ENCODE measurements at regions not wholly inside any gene's neighbourhood (a gene's known extent, or its start where the extent isn't known, plus 50 kb on each side); places are given as distances from the start of the nearest gene placed in this dataset.

- no peak for DNase-seq
These were observed 483.6 kb downstream of the TAFA4 start for GRCh38 chr3:68448510-68449383.

DNA sequence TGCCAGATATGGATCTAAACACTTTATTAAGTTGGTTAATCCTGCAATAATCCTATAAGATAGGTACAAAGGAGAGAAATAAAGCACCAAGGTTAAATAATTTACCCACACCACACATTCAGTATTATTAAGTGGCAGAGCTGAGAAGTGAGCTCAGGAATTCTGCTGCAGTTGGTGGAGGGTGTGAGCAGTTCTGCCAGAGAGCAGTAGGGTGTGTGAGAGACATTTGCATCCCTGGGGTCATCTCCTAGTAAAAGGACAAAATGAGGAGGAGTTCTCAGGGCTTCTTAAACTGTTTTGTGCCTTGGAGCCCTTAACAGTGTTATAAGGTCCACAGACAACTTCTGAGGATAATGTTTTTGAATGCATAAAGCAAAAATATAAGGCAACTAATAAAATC lies 484.5 kb downstream of the TAFA4 start:
- DNase-seq: no peak

GRCh38 chr3:68441054-68441453 lies 491.3 kb downstream of the TAFA4 start:
- no peak for DNase-seq

DNA sequence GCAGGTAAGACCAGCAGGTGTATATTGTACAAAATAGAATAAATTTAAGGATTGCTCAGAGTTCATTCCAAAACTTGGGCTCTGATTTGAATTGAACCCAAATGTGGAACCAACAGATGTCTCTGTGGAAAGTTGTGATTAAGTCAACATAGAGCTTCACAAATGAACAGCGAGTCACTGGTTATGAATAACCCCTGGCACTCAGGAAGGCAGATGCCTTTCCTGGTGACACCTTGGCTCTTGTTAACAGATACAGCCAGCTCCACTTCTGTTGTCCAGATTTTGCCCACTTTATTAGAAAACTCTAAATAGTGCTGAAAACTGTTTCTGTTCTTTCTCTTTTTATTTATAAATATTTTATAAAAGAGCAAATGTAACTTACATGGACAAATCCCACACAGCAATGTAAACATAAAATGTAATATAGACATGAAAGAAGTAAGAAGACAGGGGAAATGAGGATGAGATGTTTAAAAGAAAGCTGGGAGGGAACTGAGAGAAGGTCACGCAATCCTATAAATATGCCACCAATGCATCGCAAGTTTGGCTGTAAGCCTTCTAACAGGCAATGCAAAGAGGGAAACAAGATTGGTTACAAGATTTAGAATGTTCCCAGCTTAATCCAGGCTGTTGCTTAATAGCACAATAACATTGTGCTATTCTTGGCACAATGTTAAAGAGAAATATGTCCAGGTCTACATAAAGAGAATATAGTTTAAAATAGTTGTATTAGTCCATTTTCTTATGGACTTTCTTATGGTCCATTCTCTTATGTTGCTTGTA lies 495.5 kb downstream of the TAFA4 start:
- no peak for DNase-seq

DNA sequence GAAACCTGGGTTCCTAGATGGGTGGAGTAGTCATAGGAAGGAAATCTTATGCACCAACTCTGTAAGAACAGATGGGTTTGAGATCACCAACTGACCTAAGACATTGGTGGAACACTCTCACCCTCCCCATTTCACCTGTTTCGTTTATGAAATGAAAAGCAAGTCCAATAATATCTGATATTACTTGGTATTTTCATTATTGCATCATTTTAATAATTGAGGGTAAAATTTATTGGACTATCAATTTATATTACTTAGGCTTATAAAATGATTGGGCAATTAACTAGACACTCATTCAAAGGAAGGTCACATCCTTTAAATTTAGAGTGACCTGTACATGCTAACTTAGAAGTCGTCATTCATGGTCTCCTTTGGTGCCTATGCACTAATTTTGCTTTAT lies 503.9 kb downstream of the TAFA4 start:
- no peak for DNase-seq

- no peak for DNase-seq
These were observed 507.4 kb downstream of the TAFA4 start for GRCh38 chr3:68424796-68425460.

DNA sequence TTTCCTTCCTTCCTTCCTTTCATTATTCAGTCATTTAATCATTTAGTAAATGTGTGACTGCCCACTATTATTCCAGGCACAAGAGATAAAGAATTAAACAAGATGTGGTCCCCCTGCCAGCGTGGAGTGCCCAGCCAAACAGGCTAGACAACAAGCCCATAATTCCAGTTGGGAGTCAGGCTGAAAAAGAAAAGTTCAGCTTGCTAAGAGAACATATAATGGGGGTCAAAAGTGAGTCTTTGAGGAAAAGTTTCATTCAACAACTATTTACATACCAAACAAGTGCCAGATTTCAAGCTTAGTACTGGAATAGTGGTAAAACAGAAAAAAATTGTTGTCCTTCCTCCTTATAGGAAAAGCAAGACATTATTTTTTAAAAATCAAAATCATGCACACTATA lies 523.7 kb downstream of the TAFA4 start:
- DNase-seq: no peak

DNA sequence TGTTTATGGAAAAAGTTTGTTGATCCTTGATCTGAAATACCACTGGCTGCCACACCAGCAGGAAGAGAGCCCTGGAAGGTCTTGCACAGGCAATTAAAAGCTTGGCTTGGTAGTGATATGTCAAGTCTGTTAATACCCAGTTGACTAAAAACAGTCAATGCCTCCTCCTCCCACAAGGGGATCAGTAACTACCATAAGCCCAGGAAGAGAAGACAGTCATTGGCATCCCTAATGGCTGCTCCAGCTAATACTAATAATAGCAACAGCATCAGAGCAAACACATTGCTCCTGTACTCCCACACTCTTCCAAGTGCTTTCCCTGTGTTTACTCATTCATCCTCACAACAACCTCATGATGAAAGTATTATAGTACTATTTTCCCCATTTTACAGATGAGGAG lies 528.6 kb downstream of the TAFA4 start:
- no peak for DNase-seq

- no peak for DNase-seq
These were observed 530.0 kb downstream of the TAFA4 start for GRCh38 chr3:68402235-68402918.

DNA sequence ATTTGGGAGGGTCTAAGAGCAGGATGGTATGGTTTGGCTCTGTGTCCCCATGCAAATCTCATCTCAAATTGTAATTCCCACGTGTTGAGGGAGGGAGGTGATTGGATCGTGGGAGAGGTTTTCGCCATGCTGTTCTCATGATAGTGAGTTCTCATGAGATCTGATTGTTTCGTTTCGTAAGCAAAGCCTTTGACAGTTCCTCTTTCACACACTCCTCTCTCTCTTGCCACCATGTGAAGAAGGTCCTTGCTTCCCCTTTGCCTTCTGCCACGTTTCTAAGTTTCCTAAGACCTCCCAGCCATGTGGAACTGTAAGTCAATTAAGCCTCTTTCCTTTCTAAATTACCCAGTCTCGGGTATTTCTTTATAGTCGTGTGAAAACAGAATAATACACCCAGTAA lies 553.7 kb downstream of the TAFA4 start:
- DNase-seq: no peak

DNA sequence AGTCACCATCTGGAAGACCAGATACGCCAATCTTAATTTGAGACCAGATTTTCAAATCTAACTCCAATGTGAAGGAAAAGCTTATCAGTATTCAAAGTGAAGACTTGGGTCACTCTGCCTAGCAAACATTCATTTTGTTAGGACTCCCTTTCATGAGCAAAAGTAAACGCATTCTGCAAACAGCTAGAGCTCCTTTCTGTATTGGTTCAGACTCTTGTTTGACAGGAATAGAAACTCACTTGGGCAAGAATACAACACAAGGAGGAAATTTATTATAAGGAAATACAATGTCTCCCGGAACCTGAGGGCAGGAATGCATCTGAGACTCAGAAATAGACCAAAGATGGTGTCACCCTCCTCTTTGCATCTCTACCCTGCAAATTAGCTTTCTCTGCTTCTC lies 558.6 kb downstream of the TAFA4 start:
- DNase-seq: no peak

DNA sequence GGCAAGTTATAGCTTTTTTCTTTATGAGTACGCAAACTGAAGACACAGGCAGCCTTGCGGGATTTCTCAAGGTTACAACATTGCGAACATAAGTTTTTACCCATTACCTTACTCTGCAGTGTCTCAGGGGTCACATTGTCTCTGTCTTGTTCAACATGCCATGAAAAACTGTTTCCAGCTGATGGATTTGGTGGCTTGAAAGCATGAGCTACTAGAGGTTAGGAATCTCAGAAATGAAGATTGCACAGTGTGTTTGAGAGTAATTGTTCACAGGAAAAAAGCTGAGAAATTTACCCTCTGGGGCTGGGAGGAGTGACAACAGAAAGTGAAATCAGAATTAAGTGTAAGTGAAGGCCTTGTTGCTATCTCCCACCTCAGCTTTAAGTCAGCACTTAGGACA lies 568.6 kb downstream of the TAFA4 start:
- no peak for DNase-seq

DNA sequence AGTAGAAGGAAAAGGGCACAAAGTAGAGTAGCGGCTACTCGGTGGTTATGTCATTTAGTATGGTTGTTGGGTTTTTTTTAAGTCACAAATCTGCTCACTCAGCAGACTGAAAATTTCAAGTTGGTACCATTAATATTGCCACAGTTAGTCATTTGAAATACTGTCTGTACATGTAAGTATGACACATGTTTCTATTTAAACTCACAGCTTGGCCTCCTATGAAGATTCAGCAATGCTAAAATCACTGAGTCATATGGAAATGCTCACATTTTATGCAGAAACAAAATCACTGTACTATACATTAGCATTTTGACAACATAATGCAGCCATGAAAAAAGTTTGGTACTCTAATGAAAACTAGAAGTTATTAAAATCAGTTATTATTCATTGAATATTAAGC lies 571.9 kb downstream of the TAFA4 start:
- DNase-seq: no peak

- DNase-seq: no peak
These were observed 586.6 kb downstream of the TAFA4 start for GRCh38 chr3:68345781-68346180.

GRCh38 chr3:68342426-68342825 lies 589.9 kb downstream of the TAFA4 start:
- no peak for DNase-seq

DNA sequence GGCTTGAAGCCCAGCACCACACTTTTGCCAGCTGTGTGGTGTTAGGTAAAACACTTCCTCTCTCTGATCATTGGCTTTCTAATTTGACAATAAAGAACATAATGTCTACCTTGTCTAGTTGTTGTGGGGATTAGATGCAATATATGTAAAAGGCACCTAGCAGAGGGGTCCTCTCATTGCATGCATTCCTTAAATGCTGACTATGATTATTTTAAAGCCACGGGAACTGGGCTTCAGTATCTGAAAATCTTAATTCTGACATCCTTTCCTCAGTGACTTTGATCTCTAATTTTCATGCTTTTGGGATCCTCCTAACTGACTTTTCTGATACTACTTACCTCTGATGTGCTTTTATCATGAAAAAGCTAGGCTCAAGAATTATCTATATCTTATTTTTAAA lies 596.3 kb downstream of the TAFA4 start:
- no peak for DNase-seq

GRCh38 chr3:68334367-68334986 lies 597.9 kb downstream of the TAFA4 start:
- no peak for DNase-seq

DNA sequence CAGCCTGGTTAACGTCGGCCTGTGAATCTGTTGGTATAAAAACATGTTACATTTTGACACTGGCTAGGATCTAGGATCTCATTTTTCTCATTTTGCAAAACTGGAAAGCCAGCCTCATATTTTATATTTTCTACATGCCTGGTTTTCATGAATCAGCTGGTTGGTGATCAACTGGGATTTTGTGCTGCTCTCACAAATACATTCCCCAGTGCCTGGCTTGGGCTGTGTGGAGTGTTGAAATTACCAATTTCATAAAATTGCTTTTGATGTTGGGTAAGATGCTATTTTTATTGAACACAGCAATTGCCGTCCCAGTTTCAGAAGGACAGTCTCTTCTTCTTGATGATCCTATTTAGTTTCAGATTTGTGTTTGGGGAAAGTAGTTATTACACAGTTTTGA lies 604.3 kb downstream of the TAFA4 start:
- no peak for DNase-seq

DNA sequence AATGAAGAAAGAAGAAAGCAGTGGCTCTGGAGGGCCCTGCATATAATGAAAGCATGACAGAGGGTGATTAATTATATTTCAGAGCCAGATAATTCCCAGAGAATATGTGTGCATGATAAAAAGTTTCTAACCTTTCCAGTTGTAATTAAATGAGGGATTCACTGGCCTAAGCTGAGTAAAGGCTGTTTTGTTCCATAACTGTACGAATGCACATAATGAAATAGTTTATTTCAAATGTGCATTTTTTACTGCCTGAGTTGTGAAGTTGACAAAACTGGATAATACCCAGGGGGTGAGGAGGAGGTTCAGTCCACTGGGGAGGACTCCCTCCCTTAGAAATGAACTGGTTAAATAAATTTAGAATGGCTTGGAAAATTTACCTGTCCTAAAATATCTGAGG lies 616.4 kb downstream of the TAFA4 start:
- no peak for DNase-seq

GRCh38 chr3:68315546-68315945 lies 616.8 kb downstream of the TAFA4 start:
- DNase-seq: no peak

- DNase-seq: peak; percentile 23
These were observed 625.8 kb downstream of the TAFA4 start for GRCh38 chr3:68306571-68306970.

DNA sequence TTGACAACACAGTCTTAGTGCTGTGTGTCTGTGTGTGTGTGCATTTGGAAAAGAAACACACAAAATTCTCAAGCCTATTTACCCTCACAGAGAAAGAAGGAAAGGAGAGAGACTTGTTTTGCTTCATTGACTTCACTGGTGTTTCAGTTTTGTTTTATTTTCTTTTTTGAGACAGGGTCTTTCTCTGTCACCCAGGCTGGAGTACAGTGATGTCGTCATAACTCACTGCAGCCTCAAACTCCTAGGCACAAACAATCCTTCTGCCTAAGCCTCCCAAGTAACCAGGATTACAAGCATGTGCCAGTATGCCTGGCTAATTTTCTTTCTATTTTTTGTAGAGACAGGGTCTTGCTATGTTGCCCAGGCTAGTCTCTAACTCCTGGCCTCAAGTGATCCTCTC lies 636.9 kb downstream of the TAFA4 start:
- DNase-seq: no peak

DNA sequence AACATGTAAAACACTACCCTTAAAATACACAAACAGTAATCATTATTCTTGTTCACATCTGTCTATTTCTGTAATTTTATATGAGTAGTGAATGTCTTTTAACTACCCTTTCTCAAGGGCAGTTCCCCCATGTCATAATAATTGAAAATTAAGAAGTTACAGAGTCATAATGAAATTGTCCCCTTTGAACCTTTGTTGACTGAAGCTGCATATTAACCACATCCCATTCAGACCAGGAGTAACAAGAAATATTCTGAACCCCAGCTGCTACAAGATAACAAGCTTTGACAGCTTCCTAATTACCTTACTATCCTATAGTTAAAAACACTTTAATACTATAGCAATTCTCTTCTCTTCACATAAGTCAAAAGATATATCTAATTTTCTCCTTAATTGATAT lies 635.9 kb upstream of the SUCLG2 start:
- no peak for DNase-seq

All from activated CD4-positive, alpha-beta T cell treated with anti-CD3 and anti-CD28 coated beads, Interleukin-2, Interleukin-6, amounts not matched to agents 100 ng/mL and 50 ng/mL, durations not matched to agents 16 hours and 8 hours (primary cell).